Testis (tissue), 2 donors: ENCODE measurements at regions not wholly inside any gene's neighbourhood (a gene's known extent, or its start where the extent isn't known, plus 50 kb on each side); places are given as distances from the start of the nearest gene placed in this dataset.

Experiments
- POLR2A ChIP-seq: fragments of 450-650 bp; IDR thresholded peaks from one replicate; pipeline ENCODE4 v1.6.1; 2017; ENCODE audit warnings: antibody characterized with exemption, mild to moderate bottlenecking, moderate library complexity
- TF ChIP-seq, protein P1 (sequence below), 3 experiments: fragments of 450-650 bp in 2 of 3; fragments of 200-600 bp in 1 of 3; sonication (generic) in 1 of 3; IDR thresholded peaks; one replicate each; pipeline ENCODE4 v1.5.1; 2016 to 2019; ENCODE audit warnings: antibody characterized with exemption in 3 of 3, mild to moderate bottlenecking in 2 of 3, moderate library complexity in 1 of 3

DNA sequence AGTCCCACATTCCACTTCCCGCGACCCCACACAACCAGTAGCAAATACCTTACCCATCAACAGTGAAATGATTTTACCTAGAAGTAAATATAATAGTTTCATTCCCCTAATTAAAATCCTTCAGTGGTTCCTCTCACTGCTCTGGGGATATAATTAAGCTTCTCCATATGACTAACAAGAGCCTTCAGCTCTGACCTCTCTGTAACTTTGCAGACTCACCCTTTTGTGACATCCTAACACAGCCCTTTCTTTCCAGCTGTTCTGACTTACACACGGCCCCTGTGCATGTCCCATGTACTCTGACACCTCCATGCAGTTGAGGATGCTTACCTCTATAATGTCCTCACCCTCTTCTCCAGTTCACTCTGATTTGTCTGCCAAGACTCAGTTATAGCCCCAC lies 137.3 kb upstream of the SPAG17 start:
- TF ChIP-seq, protein P1, sequence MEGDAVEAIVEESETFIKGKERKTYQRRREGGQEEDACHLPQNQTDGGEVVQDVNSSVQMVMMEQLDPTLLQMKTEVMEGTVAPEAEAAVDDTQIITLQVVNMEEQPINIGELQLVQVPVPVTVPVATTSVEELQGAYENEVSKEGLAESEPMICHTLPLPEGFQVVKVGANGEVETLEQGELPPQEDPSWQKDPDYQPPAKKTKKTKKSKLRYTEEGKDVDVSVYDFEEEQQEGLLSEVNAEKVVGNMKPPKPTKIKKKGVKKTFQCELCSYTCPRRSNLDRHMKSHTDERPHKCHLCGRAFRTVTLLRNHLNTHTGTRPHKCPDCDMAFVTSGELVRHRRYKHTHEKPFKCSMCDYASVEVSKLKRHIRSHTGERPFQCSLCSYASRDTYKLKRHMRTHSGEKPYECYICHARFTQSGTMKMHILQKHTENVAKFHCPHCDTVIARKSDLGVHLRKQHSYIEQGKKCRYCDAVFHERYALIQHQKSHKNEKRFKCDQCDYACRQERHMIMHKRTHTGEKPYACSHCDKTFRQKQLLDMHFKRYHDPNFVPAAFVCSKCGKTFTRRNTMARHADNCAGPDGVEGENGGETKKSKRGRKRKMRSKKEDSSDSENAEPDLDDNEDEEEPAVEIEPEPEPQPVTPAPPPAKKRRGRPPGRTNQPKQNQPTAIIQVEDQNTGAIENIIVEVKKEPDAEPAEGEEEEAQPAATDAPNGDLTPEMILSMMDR (IDR thresholded peaks at IDR 0.05): no peak
- TF ChIP-seq POLR2A: no peak
